Endodermal cell (in vitro differentiated cells): ENCODE measurements at regions not wholly inside any gene's neighbourhood (a gene's known extent, or its start where the extent isn't known, plus 50 kb on each side); places are given as distances from the start of the nearest gene placed in this dataset.
A peak's percentile ranks its signal among the peaks of the same experiment; 100 is the strongest.
"Not testable (repeated sequence)": the region's sequence is repeated elsewhere in the genome, so short reads cannot be mapped to it uniquely, and the experiment has no call there.

ENCODE experiments used
- DNase-seq: peaks from one replicate; pipeline ENCODE4 v3.0.0-alpha.2; 2017
- H3K27ac ChIP-seq: 2 replicates; pipeline ENCODE4 v1.5.1; 2013; ENCODE audit warnings: mild to moderate bottlenecking, low read depth, low read length, moderate library complexity
- H3K27me3 ChIP-seq: 2 replicates; pipeline ENCODE4 v1.6.1; 2013; ENCODE audit warnings: mild to moderate bottlenecking, low read length, moderate library complexity; ENCODE audit not compliant: insufficient read depth, control insufficient read depth, poor library complexity, severe bottlenecking
- H3K36me3 ChIP-seq: 2 replicates; pipeline ENCODE4 v1.7.0; 2013; ENCODE audit warnings: mild to moderate bottlenecking, low read length, moderate library complexity; ENCODE audit not compliant: control insufficient read depth, insufficient read depth
- H3K4me1 ChIP-seq: one replicate; pipeline ENCODE4 v1.7.0; 2013; ENCODE audit warnings: low read length; ENCODE audit not compliant: control insufficient read depth, insufficient read depth
- H3K4me3 ChIP-seq: 2 replicates; pipeline ENCODE4 v1.5.1; 2013; ENCODE audit warnings: mild to moderate bottlenecking, low read length, moderate library complexity
- H3K9ac ChIP-seq: 2 replicates; pipeline ENCODE4 v1.6.1; 2013; ENCODE audit warnings: mild to moderate bottlenecking, low read length, moderate library complexity; ENCODE audit not compliant: poor library complexity, severe bottlenecking; ENCODE audit errors: extremely low read depth
- H3K9me3 ChIP-seq: 2 replicates; pipeline ENCODE4 v1.6.1; 2013; ENCODE audit warnings: mild to moderate bottlenecking, low read length, moderate library complexity; ENCODE audit not compliant: control insufficient read depth
- H3K27ac Mint-ChIP-seq: 2 replicates; pipeline ENCODE4 v1.8.0; 2020; ENCODE audit warnings: mixed read lengths
- H3K27me3 Mint-ChIP-seq: 2 replicates; pipeline ENCODE4 v1.8.0; 2021; ENCODE audit warnings: mild to moderate bottlenecking, mixed read lengths; ENCODE audit not compliant: insufficient read depth
- H3K36me3 Mint-ChIP-seq: 2 replicates; pipeline ENCODE4 v1.8.0; 2020; ENCODE audit warnings: low read depth, mixed read lengths
- H3K4me1 Mint-ChIP-seq: 2 replicates; pipeline ENCODE4 v1.8.0; 2020; ENCODE audit warnings: mixed read lengths
- H3K4me3 Mint-ChIP-seq: 2 replicates; pipeline ENCODE4 v1.8.0; 2020; ENCODE audit warnings: mild to moderate bottlenecking, moderate library complexity, mixed read lengths
- H3K9me3 Mint-ChIP-seq: 2 replicates; pipeline ENCODE4 v1.8.0; 2020; ENCODE audit warnings: mild to moderate bottlenecking, mixed read lengths
- WGBS, 2 experiments: methylation state at CpG; one replicate each; pipeline versions ENCODE4 v1.1.5 to v1.1.7; 2013; ENCODE audit warnings: missing lambda C conversion rate in 2 of 2, mixed read lengths in 1 of 2; ENCODE audit not compliant: insufficient coverage in 1 of 2, insufficient read length in 1 of 2; 5-methylcytosine and 5-hydroxymethylcytosine counted together
- TF ChIP-seq, protein P1 (sequence below): fragments of 200-600 bp; sonication (generic); conservative IDR thresholded peaks from 2 replicates; pipeline ENCODE4 v1.5.0; 2021; ENCODE audit warnings: antibody characterized with exemption, mild to moderate bottlenecking

DNA sequence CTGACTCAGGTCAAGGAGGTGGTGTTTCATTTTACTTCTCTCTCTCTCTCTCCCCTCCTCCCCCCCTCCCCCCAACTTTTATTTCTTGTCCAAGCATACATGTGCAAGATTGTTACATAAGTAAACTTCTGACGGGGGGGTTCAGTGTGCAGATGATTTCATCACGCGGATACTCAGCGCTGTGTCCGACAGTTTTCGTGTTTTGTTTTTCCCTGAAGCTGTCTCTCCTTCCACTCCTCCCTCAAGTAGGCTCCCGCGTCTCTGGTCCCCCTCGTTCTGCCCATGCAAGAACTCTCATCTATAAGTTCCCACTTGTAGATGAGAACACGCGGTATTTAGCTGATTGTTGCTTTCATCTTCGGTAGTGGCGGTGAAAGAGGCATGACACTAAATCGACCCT, 111.0 kb upstream of the ANKRD30BL start:
- 94 to 96% methylated on average over 6 to 13 of the region's 14 CpGs for WGBS, 2 experiments
- Mint-ChIP-seq H3K4me1 (no peaks in the 10 kb centered on the region), H3K4me3 (no peak overlapping the region), H3K27me3 (no peaks in the 10 kb centered on the region), H3K36me3 (no peaks in the 10 kb centered on the region), H3K27ac (no peak overlapping the region), H3K9me3 (peaks cover 2% of the 10 kb centered on the region)
- H3K4me3 ChIP-seq: no peak overlapping the region
- no peaks in the 10 kb centered on the region for H3K27me3 ChIP-seq
- H3K9me3 ChIP-seq: no peaks in the 10 kb centered on the region
- TF ChIP-seq, protein P1, sequence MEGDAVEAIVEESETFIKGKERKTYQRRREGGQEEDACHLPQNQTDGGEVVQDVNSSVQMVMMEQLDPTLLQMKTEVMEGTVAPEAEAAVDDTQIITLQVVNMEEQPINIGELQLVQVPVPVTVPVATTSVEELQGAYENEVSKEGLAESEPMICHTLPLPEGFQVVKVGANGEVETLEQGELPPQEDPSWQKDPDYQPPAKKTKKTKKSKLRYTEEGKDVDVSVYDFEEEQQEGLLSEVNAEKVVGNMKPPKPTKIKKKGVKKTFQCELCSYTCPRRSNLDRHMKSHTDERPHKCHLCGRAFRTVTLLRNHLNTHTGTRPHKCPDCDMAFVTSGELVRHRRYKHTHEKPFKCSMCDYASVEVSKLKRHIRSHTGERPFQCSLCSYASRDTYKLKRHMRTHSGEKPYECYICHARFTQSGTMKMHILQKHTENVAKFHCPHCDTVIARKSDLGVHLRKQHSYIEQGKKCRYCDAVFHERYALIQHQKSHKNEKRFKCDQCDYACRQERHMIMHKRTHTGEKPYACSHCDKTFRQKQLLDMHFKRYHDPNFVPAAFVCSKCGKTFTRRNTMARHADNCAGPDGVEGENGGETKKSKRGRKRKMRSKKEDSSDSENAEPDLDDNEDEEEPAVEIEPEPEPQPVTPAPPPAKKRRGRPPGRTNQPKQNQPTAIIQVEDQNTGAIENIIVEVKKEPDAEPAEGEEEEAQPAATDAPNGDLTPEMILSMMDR: no peak
- H3K4me1 ChIP-seq: no peaks in the 10 kb centered on the region
- peak; percentile 7 for DNase-seq
- no peak overlapping the region for H3K9ac ChIP-seq
- no peak overlapping the region for H3K27ac ChIP-seq
- no peaks in the 10 kb centered on the region for H3K36me3 ChIP-seq

- not testable (repeated sequence) for H3K4me3 ChIP-seq, H3K36me3 Mint-ChIP-seq, H3K36me3 ChIP-seq, H3K4me3 Mint-ChIP-seq, H3K9ac ChIP-seq, H3K4me1 ChIP-seq, H3K27ac ChIP-seq, H3K27ac Mint-ChIP-seq, H3K9me3 ChIP-seq, H3K4me1 Mint-ChIP-seq, H3K9me3 Mint-ChIP-seq, H3K27me3 Mint-ChIP-seq, H3K27me3 ChIP-seq
- DNase-seq: peak; percentile 10
- 90 to 95% methylated on average over 20 to 23 of the region's 23 CpGs for WGBS, 2 experiments
Observed at GRCh38 chr2:132273585-132273984, 111.8 kb upstream of the ANKRD30BL start.

GRCh38 chr2:132274000-132274399, 112.2 kb upstream of the ANKRD30BL start:
- H3K36me3 ChIP-seq: no peaks in the 10 kb centered on the region
- Mint-ChIP-seq H3K27ac (no peak overlapping the region), H3K4me3 (no peak overlapping the region), H3K4me1 (no peaks in the 10 kb centered on the region), H3K36me3 (no peaks in the 10 kb centered on the region), H3K27me3 (no peaks in the 10 kb centered on the region), H3K9me3 (peaks cover 12% of the 10 kb centered on the region)
- no peaks in the 10 kb centered on the region for H3K4me1 ChIP-seq
- no peaks in the 10 kb centered on the region for H3K27me3 ChIP-seq
- DNase-seq: peak; percentile 29
- 94 to 97% methylated on average over 7 to 10 of the region's 10 CpGs for WGBS, 2 experiments
- H3K4me3 ChIP-seq: no peak overlapping the region
- no peak overlapping the region for H3K27ac ChIP-seq
- H3K9me3 ChIP-seq: no peaks in the 10 kb centered on the region
- no peak overlapping the region for H3K9ac ChIP-seq
- TF ChIP-seq, protein P1: no peak

DNA sequence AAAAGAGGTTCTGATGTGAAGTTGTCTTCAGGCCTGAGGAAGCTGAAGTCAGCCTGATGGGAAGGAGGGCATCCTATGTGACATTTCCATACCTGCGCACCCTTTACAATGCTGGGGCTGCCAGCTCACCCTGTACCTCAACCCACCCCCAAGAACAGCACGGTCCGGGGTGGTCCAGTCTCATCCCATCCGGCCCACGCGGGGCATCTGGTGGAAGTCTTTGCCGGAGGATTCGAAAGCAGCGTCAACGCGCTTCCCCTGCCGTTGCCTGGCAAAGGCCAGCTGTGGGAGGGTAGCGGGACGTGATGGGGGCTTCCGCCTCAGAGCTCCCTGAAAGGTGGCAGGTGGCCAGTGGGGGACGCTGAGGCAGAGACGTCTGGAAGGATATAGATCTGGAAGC, 113.6 kb upstream of the ANKRD30BL start:
- Mint-ChIP-seq H3K27ac (no peak overlapping the region), H3K4me1 (no peaks in the 10 kb centered on the region), H3K4me3 (no peak overlapping the region), H3K9me3 (peaks cover 20% of the 10 kb centered on the region), H3K27me3 (no peaks in the 10 kb centered on the region), H3K36me3 (no peaks in the 10 kb centered on the region)
- no peak overlapping the region for H3K4me3 ChIP-seq
- 95% methylated on average over 4 to 17 of the region's 17 CpGs for WGBS, 2 experiments
- H3K9ac ChIP-seq: no peak overlapping the region
- H3K27me3 ChIP-seq: no peaks in the 10 kb centered on the region
- TF ChIP-seq, protein P1: no peak
- no peaks in the 10 kb centered on the region for H3K4me1 ChIP-seq
- H3K36me3 ChIP-seq: no peaks in the 10 kb centered on the region
- H3K9me3 ChIP-seq: no peaks in the 10 kb centered on the region
- DNase-seq: peak; percentile 28
- no peak overlapping the region for H3K27ac ChIP-seq
